CD14-positive monocyte (primary cell): ENCODE measurements at regions not wholly inside any gene's neighbourhood (a gene's known extent, or its start where the extent isn't known, plus 50 kb on each side); places are given as distances from the start of the nearest gene placed in this dataset.

Source experiments
- DNase-seq, 3 donors: peaks; one replicate each; pipeline ENCODE4 v3.0.0-alpha.2; 2011 to 2022
- H2AFZ ChIP-seq: 2 replicates; pipeline ENCODE4 v1.6.0; 2012; ENCODE audit warnings: mild to moderate bottlenecking, low read depth, low read length, inconsistent platforms; ENCODE audit not compliant: insufficient read depth, poor library complexity, severe bottlenecking
- H3K27ac ChIP-seq, 2 donors: 1 replicate in 1 of 2; 2 replicates in 1 of 2; pipeline ENCODE4 v1.5.1; 2012 to 2013; ENCODE audit warnings: low read length in 2 of 2, control low read depth in 1 of 2, inconsistent platforms in 1 of 2, low read depth in 1 of 2, mild to moderate bottlenecking in 1 of 2
- H3K27me3 ChIP-seq, 2 donors: one replicate each; pipeline versions ENCODE4 v1.6.0 to v1.6.1; 2011 to 2013; ENCODE audit warnings: low read length in 2 of 2; ENCODE audit not compliant: control insufficient read depth in 2 of 2, insufficient read depth in 2 of 2
- H3K36me3 ChIP-seq, 2 donors: replicated peaks in 1 of 2; 1 replicate in 1 of 2; 2 replicates in 1 of 2; pipeline versions ENCODE4 v1.5.1 to v1.6.1; 2012 to 2013; ENCODE audit warnings: low read length in 2 of 2, control low read depth in 1 of 2, inconsistent platforms in 1 of 2, mild to moderate bottlenecking in 1 of 2; ENCODE audit not compliant: insufficient read depth in 2 of 2, control insufficient read depth in 1 of 2
- H3K4me1 ChIP-seq, 2 donors: 1 replicate in 1 of 2; 2 replicates in 1 of 2; pipeline versions ENCODE4 v1.5.1 to v1.6.1; 2012 to 2013; ENCODE audit warnings: low read length in 2 of 2, control low read depth in 1 of 2, inconsistent platforms in 1 of 2, mild to moderate bottlenecking in 1 of 2, moderate library complexity in 1 of 2; ENCODE audit not compliant: insufficient read depth in 2 of 2, control insufficient read depth in 1 of 2
- H3K4me2 ChIP-seq: replicated peaks from 2 replicates; pipeline ENCODE3; 2012; ENCODE audit warnings: low read length, moderate library complexity, mild to moderate bottlenecking; ENCODE audit not compliant: poor library complexity, severe bottlenecking; ENCODE audit errors: extremely low read depth
- H3K4me3 ChIP-seq, 3 experiments: fragments of 200-600 bp in 1 of 3; sonication (generic) in 1 of 3; replicated peaks in 1 of 3; 1 replicate in 2 of 3; 2 replicates in 1 of 3; pipeline ENCODE4 v1.5.1; 2011 to 2013; ENCODE audit warnings: low read length in 3 of 3, mild to moderate bottlenecking in 3 of 3, control low read depth in 2 of 3, low read depth in 2 of 3, inconsistent platforms in 1 of 3, moderate library complexity in 1 of 3
- H3K79me2 ChIP-seq: 2 replicates; pipeline ENCODE4 v1.6.0; 2012; ENCODE audit warnings: mild to moderate bottlenecking, control low read depth, inconsistent platforms, low read length, moderate library complexity; ENCODE audit not compliant: insufficient read depth
- H3K9ac ChIP-seq: 2 replicates; pipeline ENCODE4 v1.6.0; 2017; ENCODE audit warnings: low read length, mild to moderate bottlenecking; ENCODE audit not compliant: insufficient read depth, poor library complexity, severe bottlenecking
- H3K9me3 ChIP-seq, 2 donors: replicated peaks in 1 of 2; 1 replicate in 1 of 2; 2 replicates in 1 of 2; pipeline versions ENCODE4 v1.5.1 to v1.6.1; 2012 to 2013; ENCODE audit warnings: low read length in 2 of 2, control low read depth in 1 of 2; ENCODE audit not compliant: control insufficient read depth in 1 of 2, insufficient read depth in 1 of 2
- H4K20me1 ChIP-seq: 2 replicates; pipeline ENCODE4 v1.6.0; 2012; ENCODE audit warnings: mild to moderate bottlenecking, low read length, control low read depth, moderate library complexity; ENCODE audit not compliant: insufficient read depth
- H3K27ac Mint-ChIP-seq, 7 donors: one replicate each; pipeline ENCODE4 v1.8.0; 2020; ENCODE audit warnings: mild to moderate bottlenecking in 7 of 7, mixed read lengths in 7 of 7, moderate library complexity in 6 of 7, inconsistent platforms in 2 of 7
- H3K27me3 Mint-ChIP-seq, 3 donors: one replicate each; pipeline ENCODE4 v1.8.0; 2021 to 2022; ENCODE audit warnings: low read depth in 3 of 3, mild to moderate bottlenecking in 3 of 3, mixed read lengths in 3 of 3, moderate library complexity in 3 of 3, inconsistent platforms in 1 of 3
- H3K36me3 Mint-ChIP-seq, 2 donors: one replicate each; pipeline ENCODE4 v1.8.0; 2020; ENCODE audit warnings: mixed read lengths in 2 of 2, inconsistent platforms in 1 of 2, mild to moderate bottlenecking in 1 of 2
- H3K4me1 Mint-ChIP-seq: one replicate; pipeline ENCODE4 v1.8.0; 2020; ENCODE audit warnings: mild to moderate bottlenecking, mixed read lengths
- H3K4me3 Mint-ChIP-seq, 2 donors: one replicate each; pipeline ENCODE4 v1.8.0; 2020; ENCODE audit warnings: mild to moderate bottlenecking in 2 of 2, mixed read lengths in 2 of 2, moderate library complexity in 1 of 2
- H3K9me3 Mint-ChIP-seq, 7 donors: one replicate each; pipeline ENCODE4 v1.8.0; 2020 to 2022; ENCODE audit warnings: mixed read lengths in 7 of 7, mild to moderate bottlenecking in 6 of 7, moderate library complexity in 6 of 7, inconsistent platforms in 2 of 7
- CTCF ChIP-seq: fragments of 200-600 bp; IDR thresholded peaks from one replicate; pipeline ENCODE4 v1.8.0; 2022; ENCODE audit warnings: antibody characterized with exemption, mild to moderate bottlenecking
- WGBS: methylation state at CpG from one replicate; pipeline ENCODE4 v1.1.5; 2013; ENCODE audit warnings: missing lambda C conversion rate; ENCODE audit not compliant: insufficient coverage; 5-methylcytosine and 5-hydroxymethylcytosine counted together
- intact Hi-C, 2 donors: fragments of 100-400 bp; cut with micrococcal nuclease; formaldehyde crosslinking; loops; one replicate each; pipeline versions ENCODE4 v1.15.0 to v1.15.1; 2023

GRCh38 chr5:145489516-145489915 lies 345.6 kb downstream of the PRELID2 start:
- Mint-ChIP-seq H3K4me3 (no peak overlapping the region), H3K27me3 (no peaks in the 10 kb centered on the region)
- H2AFZ ChIP-seq: no peak overlapping the region

GRCh38 chr5:145484158-145484557 lies 351.0 kb downstream of the PRELID2 start:
- no peaks in the 10 kb centered on the region for H3K27me3 Mint-ChIP-seq
- Histone ChIP-seq H4K20me1 (no peaks in the 10 kb centered on the region), H3K4me3 (no peak overlapping the region), H3K79me2 (no peaks in the 10 kb centered on the region), H3K9me3 (peaks cover 4 to 6% of the 10 kb centered on the region in 2 donors), H3K27me3 (no peaks in the 10 kb centered on the region), H3K9ac (no peak overlapping the region), H2AFZ (no peak overlapping the region), H3K36me3 (no peaks in the 10 kb centered on the region), H3K27ac (no peak overlapping the region), H3K4me1 (no peaks in the 10 kb centered on the region), H3K4me2 (no peak overlapping the region)
- TF ChIP-seq CTCF: no peak
- no peak for DNase-seq
- H3K4me1 Mint-ChIP-seq: no peaks in the 10 kb centered on the region
- no peaks in the 10 kb centered on the region for H3K36me3 Mint-ChIP-seq
- intact Hi-C loops: no loop called here
- H3K27ac Mint-ChIP-seq: no peak overlapping the region
- H3K4me3 Mint-ChIP-seq: no peak overlapping the region
- WGBS: 100% methylated on average over 1 of the region's 1 CpG
- peaks cover 0 to 12% (median 5%) of the 10 kb centered on the region in 7 donors for H3K9me3 Mint-ChIP-seq

More at GRCh38 chr5:145489516-145489915, 345.6 kb downstream of the PRELID2 start:
- intact Hi-C loops: no loop called here
- Histone ChIP-seq H3K9ac (no peak overlapping the region), H3K36me3 (no peaks in the 10 kb centered on the region), H3K4me3 (no peak overlapping the region), H3K27me3 (no peaks in the 10 kb centered on the region), H3K4me1 (no peaks in the 10 kb centered on the region), H4K20me1 (no peaks in the 10 kb centered on the region), H3K9me3 (peaks cover 0 to 4% of the 10 kb centered on the region in 2 donors), H3K27ac (no peak overlapping the region), H3K79me2 (no peaks in the 10 kb centered on the region), H3K4me2 (no peak overlapping the region)
- DNase-seq: no peak
- Mint-ChIP-seq H3K9me3 (peaks cover 0 to 8% (median 4%) of the 10 kb centered on the region in 7 donors), H3K4me1 (no peaks in the 10 kb centered on the region), H3K36me3 (no peaks in the 10 kb centered on the region), H3K27ac (no peak overlapping the region)
- no peak for TF ChIP-seq CTCF
- no CpG with 5 or more reads among the region's 3 CpGs for WGBS
